Adrenal gland (tissue), 9 donors: ENCODE measurements at regions not wholly inside any gene's neighbourhood (a gene's known extent, or its start where the extent isn't known, plus 50 kb on each side); places are given as distances from the start of the nearest gene placed in this dataset.

Experiments
- DNase-seq, 7 donors: peaks; one replicate each; pipeline ENCODE4 v3.0.0-alpha.2; 2019 to 2020
- H3K27ac ChIP-seq, 5 donors: fragments of 200-600 bp; sonication (generic) in 4 of 5; 1 replicate in 3 of 5; 2 replicates in 2 of 5; pipeline versions ENCODE4 v1.5.1 to v1.8.0; 2016 to 2020; ENCODE audit warnings: mild to moderate bottlenecking in 1 of 5
- H3K27me3 ChIP-seq: fragments of 200-600 bp; 2 replicates; pipeline ENCODE4 v1.8.0; 2021
- H3K36me3 ChIP-seq, 2 donors: fragments of 200-600 bp; replicated peaks in 1 of 2; 1 replicate in 1 of 2; 2 replicates in 1 of 2; pipeline versions ENCODE4 v1.5.1 to v1.8.0; 2018 to 2022
- H3K4me1 ChIP-seq, 2 donors: fragments of 200-600 bp; replicated peaks in 1 of 2; 1 replicate in 1 of 2; 2 replicates in 1 of 2; pipeline versions ENCODE4 v1.5.1 to v1.8.0; 2018 to 2021
- H3K4me3 ChIP-seq, 4 donors: fragments of 200-600 bp; sonication (generic) in 3 of 4; one replicate each; pipeline ENCODE4 v1.5.1; 2016 to 2018
- H3K9me3 ChIP-seq, 3 donors: fragments of 200-600 bp; sonication (generic) in 1 of 3; replicated peaks in 1 of 3; 1 replicate in 2 of 3; 2 replicates in 1 of 3; pipeline versions ENCODE4 v1.5.1 to v1.8.0; 2016 to 2021
- CTCF ChIP-seq, 6 experiments: fragments of 450-650 bp in 4 of 6; fragments of 200-600 bp in 2 of 6; sonication (generic) in 1 of 6; IDR thresholded peaks; 1 replicate in 5 of 6; 2 replicates in 1 of 6; pipeline versions ENCODE4 v1.5.1 to v1.8.0; 2016 to 2021; ENCODE audit warnings: antibody characterized with exemption in 6 of 6, mild to moderate bottlenecking in 2 of 6, moderate library complexity in 1 of 6
- POLR2A ChIP-seq, 2 donors: fragments of 450-650 bp; IDR thresholded peaks; one replicate each; pipeline ENCODE4 v1.6.1; 2017; ENCODE audit warnings: antibody characterized with exemption in 2 of 2, mild to moderate bottlenecking in 2 of 2, moderate library complexity in 1 of 2
- WGBS, 4 donors: extraction: QIAGEN DNeasy Blood & Tissue Kit in 2 of 4; methylation state at CpG; one replicate each; pipeline versions ENCODE4 v1.1.5 to v1.1.7; 2013 to 2017; 5-methylcytosine and 5-hydroxymethylcytosine counted together
- intact Hi-C, 2 donors: fragments of 100-400 bp; cut with DNase I; formaldehyde crosslinking; loops; one replicate each; pipeline versions ENCODE4 v1.14.1 to v1.15.0; 2022 to 2023
- donor health status: healthy with polysubstance abuse.
- donor health status: Bipolar disorder and iron deficiency.
- donor health status: DM: yes; HTN: yes; CAD: no.
- donor health status: DM: no; HTN: no; CAD: no.
- donor health status: DM: no; HTN: no; CAD: no.

DNA sequence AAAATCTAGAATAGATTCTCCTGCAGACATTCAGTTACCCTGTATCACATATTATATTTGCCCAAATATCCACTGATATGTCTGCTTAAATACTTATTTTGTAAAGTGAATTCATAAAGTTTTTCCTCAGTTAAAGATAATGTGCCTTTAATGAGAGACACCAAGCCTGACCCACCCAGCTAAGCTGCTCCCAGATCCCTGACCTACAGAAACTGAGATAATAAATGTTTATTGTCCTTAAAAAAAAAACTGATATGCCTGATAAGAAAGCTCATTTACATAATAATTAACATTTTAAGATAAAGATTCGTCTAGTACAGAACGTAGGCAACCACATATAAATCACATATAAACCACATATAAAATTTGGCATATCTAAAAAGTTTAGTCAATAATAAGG, 161.7 kb upstream of the RAP2B start:
- no peak for DNase-seq
- H3K36me3 ChIP-seq = no peaks in the 10 kb centered on the region
- H3K27me3 ChIP-seq = no peaks in the 10 kb centered on the region
- H3K27ac ChIP-seq = no peak overlapping the region
- no peaks in the 10 kb centered on the region for H3K4me1 ChIP-seq
- no peaks in the 10 kb centered on the region for H3K9me3 ChIP-seq
- no peak for TF ChIP-seq CTCF (IDR thresholded peaks at IDR 0.05)
- no peak for TF ChIP-seq POLR2A (IDR thresholded peaks at IDR 0.05)
- intact Hi-C loops = no loop called here
- WGBS, 4 donors = 68 to 74% (median 72%) methylated on average over 2 of the region's 2 CpGs
- no peak overlapping the region for H3K4me3 ChIP-seq

DNA sequence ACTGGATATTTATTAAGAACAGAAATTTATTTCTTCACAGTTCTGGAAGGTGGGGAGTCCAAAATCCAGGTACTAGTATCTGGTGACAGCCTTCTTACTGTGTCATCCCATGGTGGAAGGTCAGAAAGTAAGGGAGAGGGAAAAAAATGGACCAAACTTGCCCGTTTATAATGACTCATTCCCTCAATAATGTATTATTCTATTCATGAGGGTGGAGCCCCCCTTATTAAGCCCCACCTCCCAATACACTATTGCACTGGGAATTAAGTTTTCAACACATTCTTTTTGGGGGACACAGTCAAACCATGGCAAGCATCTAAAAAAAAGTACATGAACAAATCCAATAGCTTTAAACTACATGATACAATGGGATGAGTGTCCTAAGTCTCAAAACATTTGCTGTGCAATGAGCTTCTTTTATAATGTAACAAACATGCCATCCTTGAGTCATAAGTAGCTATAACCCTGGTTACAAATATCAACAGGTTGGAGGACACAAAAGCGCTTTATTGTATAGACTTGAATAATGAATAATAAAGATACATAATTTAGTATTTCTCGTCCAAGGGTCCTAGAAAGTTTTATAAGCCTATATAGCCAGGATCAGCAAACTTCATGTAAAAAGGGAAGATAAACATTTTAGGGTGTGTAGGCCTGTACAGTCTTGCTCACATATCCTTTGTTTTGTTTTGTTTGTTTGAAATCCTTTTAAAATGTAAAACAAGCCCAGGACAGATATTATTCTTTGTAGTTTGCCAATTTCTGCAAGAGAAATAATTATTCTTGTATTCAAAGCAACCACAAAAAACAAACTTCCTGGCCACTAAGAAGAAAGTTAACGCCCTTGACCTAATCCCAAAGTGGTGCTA, 160.6 kb upstream of the RAP2B start:
- H3K4me1 ChIP-seq = no peaks in the 10 kb centered on the region
- no peaks in the 10 kb centered on the region for H3K27me3 ChIP-seq
- H3K9me3 ChIP-seq = no peaks in the 10 kb centered on the region
- H3K4me3 ChIP-seq = no peak overlapping the region
- DNase-seq = no peak
- WGBS, 4 donors = 65 to 80% (median 74%) methylated on average over 4 of the region's 4 CpGs
- no peaks in the 10 kb centered on the region for H3K36me3 ChIP-seq
- TF ChIP-seq CTCF (IDR thresholded peaks at IDR 0.05) = no peak
- no peak for TF ChIP-seq POLR2A (IDR thresholded peaks at IDR 0.05)
- intact Hi-C loops = no loop called here
- H3K27ac ChIP-seq = no peak overlapping the region

DNA sequence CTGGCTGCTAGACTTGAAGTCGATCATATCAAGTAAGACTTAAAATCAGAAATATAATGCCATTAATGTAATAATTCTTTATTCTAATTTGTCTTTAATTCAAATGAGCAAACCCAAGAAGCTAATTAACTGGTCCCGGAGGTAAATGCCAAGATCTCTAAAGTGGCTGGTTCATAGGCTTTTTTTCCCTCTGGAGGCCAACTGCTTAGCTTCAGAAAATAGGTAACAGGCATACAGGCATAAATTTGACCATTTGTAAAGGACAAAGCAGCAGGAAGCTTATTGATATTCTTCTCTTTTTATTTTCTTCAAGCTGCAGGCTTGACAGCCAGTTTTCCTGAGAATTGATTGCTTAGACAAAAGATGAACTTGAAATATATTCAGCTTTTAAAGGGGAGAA, 158.6 kb upstream of the RAP2B start:
- no peak overlapping the region for H3K27ac ChIP-seq
- no peaks in the 10 kb centered on the region for H3K4me1 ChIP-seq
- intact Hi-C loops = no loop called here
- no peaks in the 10 kb centered on the region for H3K27me3 ChIP-seq
- DNase-seq = no peak
- TF ChIP-seq POLR2A (IDR thresholded peaks at IDR 0.05) (no peak), CTCF (IDR thresholded peaks at IDR 0.05) (no peak)
- H3K4me3 ChIP-seq = no peak overlapping the region
- H3K9me3 ChIP-seq = no peaks in the 10 kb centered on the region
- 55 to 83% (median 82%) methylated on average over 2 of the region's 2 CpGs for WGBS, 4 donors
- H3K36me3 ChIP-seq = no peaks in the 10 kb centered on the region

- intact Hi-C loops = no loop called here
- no peaks in the 10 kb centered on the region for H3K9me3 ChIP-seq
- WGBS, 4 donors = 36 to 55% (median 47%) methylated on average over 1 of the region's 1 CpG
- H3K4me1 ChIP-seq = no peaks in the 10 kb centered on the region
- TF ChIP-seq CTCF (IDR thresholded peaks at IDR 0.05) = no peak
- no peak for TF ChIP-seq POLR2A (IDR thresholded peaks at IDR 0.05)
- no peak overlapping the region for H3K27ac ChIP-seq
- H3K36me3 ChIP-seq = no peaks in the 10 kb centered on the region
- H3K4me3 ChIP-seq = no peak overlapping the region
- no peaks in the 10 kb centered on the region for H3K27me3 ChIP-seq
- DNase-seq = no peak
Observed at GRCh38 chr3:153003862-153004261, 158.2 kb upstream of the RAP2B start.
